Transverse colon (tissue), 4 donors: ENCODE measurements at regions not wholly inside any gene's neighbourhood (a gene's known extent, or its start where the extent isn't known, plus 50 kb on each side); places are given as distances from the start of the nearest gene placed in this dataset.

ENCODE experiments used
- EP300 ChIP-seq: sonication (generic); formaldehyde crosslinking; IDR thresholded peaks from one replicate; pipeline ENCODE4 v1.6.1; 2017; ENCODE audit warnings: antibody characterized with exemption, low read depth
- POLR2A ChIP-seq: fragments of 450-650 bp; IDR thresholded peaks from one replicate; pipeline ENCODE4 v1.6.1; 2016; ENCODE audit warnings: antibody characterized with exemption, mild to moderate bottlenecking, moderate library complexity
- POLR2AphosphoS5 ChIP-seq, 3 donors: sonication (generic); formaldehyde crosslinking; IDR thresholded peaks; one replicate each; pipeline ENCODE4 v1.6.1; 2016; ENCODE audit warnings: antibody characterized with exemption in 3 of 3
- TF ChIP-seq, protein P1 (sequence below), 5 experiments: fragments of 200-600 bp in 3 of 5; fragments of 450-650 bp in 2 of 5; sonication (generic) in 3 of 5; IDR thresholded peaks; 1 replicate in 2 of 5; 2 replicates in 3 of 5; pipeline ENCODE4 v1.5.1; 2016 to 2017; ENCODE audit warnings: antibody characterized with exemption in 5 of 5, inconsistent platforms in 3 of 5, mild to moderate bottlenecking in 2 of 5, moderate library complexity in 1 of 5

DNA sequence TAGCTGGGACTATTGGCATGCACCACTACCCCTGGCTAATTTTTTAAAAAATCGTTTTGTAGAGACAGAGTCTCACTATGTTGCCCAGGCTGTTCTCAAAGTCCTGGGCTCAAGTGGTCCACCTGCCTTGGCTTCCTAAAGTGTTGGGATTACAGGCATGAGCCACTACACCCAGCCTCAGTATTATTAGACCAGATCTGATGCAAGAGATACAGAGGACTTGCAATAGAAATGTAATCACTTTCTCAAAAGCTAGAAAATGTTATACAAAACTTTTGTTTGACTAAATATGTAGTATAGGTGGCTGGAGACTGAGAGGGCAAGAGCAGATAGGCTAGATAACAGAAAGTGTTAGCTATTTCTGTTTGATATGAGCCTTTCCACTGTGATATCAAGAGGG, 531.9 kb downstream of the SOX2 start:
- TF ChIP-seq, protein P1, sequence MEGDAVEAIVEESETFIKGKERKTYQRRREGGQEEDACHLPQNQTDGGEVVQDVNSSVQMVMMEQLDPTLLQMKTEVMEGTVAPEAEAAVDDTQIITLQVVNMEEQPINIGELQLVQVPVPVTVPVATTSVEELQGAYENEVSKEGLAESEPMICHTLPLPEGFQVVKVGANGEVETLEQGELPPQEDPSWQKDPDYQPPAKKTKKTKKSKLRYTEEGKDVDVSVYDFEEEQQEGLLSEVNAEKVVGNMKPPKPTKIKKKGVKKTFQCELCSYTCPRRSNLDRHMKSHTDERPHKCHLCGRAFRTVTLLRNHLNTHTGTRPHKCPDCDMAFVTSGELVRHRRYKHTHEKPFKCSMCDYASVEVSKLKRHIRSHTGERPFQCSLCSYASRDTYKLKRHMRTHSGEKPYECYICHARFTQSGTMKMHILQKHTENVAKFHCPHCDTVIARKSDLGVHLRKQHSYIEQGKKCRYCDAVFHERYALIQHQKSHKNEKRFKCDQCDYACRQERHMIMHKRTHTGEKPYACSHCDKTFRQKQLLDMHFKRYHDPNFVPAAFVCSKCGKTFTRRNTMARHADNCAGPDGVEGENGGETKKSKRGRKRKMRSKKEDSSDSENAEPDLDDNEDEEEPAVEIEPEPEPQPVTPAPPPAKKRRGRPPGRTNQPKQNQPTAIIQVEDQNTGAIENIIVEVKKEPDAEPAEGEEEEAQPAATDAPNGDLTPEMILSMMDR (IDR thresholded peaks at IDR 0.05): no peak
- TF ChIP-seq POLR2A (no peak), EP300 (no peak), POLR2AphosphoS5 (IDR thresholded peaks at IDR 0.05) (no peak)
